BJ (cell line): ENCODE measurements at regions not wholly inside any gene's neighbourhood (a gene's known extent, or its start where the extent isn't known, plus 50 kb on each side); places are given as distances from the start of the nearest gene placed in this dataset.

Experiments used
- CTCF ChIA-PET: fragments of 350-600 bp; formaldehyde crosslinking; extraction: SDS; loops from one replicate; lab custom pipeline; 2021; ENCODE audit warnings: antibody characterized with exemption, inconsistent platforms; lab: Yijun Ruan, JAX
- POLR2A ChIA-PET: fragments of 300-600 bp; sonication (Branson Sonifier 250); formaldehyde crosslinking; extraction: SDS; loops from one replicate; lab custom pipeline; 2021; ENCODE audit warnings: antibody characterized with exemption; lab: Charles Lee
- DNase-seq: peaks from one replicate; pipeline ENCODE4 v3.0.0-alpha.2; 2011; ENCODE audit warnings: low read depth
- H3K27me3 ChIP-seq: 2 replicates; pipeline ENCODE4 v1.6.0; 2011; ENCODE audit warnings: low read length; ENCODE audit not compliant: control insufficient read depth, insufficient read depth
- H3K36me3 ChIP-seq: 2 replicates; pipeline ENCODE4 v1.5.1; 2011; ENCODE audit warnings: low read length; ENCODE audit not compliant: control insufficient read depth, insufficient read depth
- H3K4me3 ChIP-seq: 2 replicates; pipeline ENCODE4 v1.5.1; 2011; ENCODE audit warnings: low read depth, mild to moderate bottlenecking, control low read depth, low read length
- TF ChIP-seq, protein P1 (sequence below): IDR thresholded peaks from 2 replicates; pipeline ENCODE4 v1.5.1; 2011; ENCODE audit warnings: low read depth, mild to moderate bottlenecking, control low read depth, inconsistent platforms, low read length, moderate library complexity; ENCODE audit not compliant: insufficient read depth

DNA sequence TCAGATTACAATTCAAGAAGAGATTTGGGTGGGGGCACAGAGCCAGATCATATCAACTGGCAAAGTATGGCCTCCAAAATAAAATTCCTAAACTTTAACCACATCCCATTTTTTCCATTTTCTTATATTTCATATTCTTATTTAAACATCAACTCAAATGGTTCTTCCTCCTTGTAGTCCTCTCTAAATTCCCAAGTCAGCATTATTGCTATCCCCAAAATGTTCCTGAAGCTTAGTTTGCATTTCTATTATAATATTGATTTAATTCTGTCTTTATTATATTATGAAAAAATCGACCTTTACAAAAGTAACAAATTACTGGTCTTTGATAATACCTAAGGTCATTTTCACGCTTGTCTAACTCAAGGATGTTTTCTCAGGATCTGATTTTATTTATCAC lies 67.5 kb downstream of the NPY1R start:
- Histone ChIP-seq H3K27me3 (no peaks in the 10 kb centered on the region), H3K4me3 (no peak overlapping the region), H3K36me3 (no peaks in the 10 kb centered on the region)
- DNase-seq, result no peak
- POLR2A ChIA-PET, result no interaction called here
- TF ChIP-seq, protein P1, sequence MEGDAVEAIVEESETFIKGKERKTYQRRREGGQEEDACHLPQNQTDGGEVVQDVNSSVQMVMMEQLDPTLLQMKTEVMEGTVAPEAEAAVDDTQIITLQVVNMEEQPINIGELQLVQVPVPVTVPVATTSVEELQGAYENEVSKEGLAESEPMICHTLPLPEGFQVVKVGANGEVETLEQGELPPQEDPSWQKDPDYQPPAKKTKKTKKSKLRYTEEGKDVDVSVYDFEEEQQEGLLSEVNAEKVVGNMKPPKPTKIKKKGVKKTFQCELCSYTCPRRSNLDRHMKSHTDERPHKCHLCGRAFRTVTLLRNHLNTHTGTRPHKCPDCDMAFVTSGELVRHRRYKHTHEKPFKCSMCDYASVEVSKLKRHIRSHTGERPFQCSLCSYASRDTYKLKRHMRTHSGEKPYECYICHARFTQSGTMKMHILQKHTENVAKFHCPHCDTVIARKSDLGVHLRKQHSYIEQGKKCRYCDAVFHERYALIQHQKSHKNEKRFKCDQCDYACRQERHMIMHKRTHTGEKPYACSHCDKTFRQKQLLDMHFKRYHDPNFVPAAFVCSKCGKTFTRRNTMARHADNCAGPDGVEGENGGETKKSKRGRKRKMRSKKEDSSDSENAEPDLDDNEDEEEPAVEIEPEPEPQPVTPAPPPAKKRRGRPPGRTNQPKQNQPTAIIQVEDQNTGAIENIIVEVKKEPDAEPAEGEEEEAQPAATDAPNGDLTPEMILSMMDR, result no peak
- CTCF ChIA-PET, result no interaction called here

DNA sequence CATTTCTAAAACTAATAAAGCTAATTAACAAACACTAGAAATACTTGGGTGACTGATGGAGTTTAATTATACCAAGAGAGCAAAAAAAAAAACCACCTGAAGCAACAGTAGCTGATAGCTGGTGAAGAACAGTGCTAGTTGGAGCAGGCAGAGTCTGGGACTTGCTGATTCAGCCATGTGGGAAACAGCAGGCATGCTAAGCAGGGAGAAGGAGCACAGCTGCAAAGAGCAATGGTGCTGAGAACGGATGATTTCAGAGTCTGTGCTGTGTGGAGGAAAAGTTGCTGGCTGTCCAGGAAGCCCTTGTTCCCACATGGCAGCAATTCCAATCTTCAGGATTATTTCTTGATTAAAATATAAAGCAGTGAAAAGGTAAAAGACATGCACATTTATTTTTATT lies 68.8 kb downstream of the NPY1R start:
- no peak overlapping the region for H3K4me3 ChIP-seq
- ChIA-PET POLR2A (no interaction called here), CTCF (interaction anchor here (1.3 kb wide), 1 partner anchor 12 kb away, joined by 3 read pairs; no protein-coding TSS in a partner anchor)
- TF ChIP-seq, protein P1, result no peak
- DNase-seq, result no peak
- no peaks in the 10 kb centered on the region for H3K36me3 ChIP-seq
- no peaks in the 10 kb centered on the region for H3K27me3 ChIP-seq

DNA sequence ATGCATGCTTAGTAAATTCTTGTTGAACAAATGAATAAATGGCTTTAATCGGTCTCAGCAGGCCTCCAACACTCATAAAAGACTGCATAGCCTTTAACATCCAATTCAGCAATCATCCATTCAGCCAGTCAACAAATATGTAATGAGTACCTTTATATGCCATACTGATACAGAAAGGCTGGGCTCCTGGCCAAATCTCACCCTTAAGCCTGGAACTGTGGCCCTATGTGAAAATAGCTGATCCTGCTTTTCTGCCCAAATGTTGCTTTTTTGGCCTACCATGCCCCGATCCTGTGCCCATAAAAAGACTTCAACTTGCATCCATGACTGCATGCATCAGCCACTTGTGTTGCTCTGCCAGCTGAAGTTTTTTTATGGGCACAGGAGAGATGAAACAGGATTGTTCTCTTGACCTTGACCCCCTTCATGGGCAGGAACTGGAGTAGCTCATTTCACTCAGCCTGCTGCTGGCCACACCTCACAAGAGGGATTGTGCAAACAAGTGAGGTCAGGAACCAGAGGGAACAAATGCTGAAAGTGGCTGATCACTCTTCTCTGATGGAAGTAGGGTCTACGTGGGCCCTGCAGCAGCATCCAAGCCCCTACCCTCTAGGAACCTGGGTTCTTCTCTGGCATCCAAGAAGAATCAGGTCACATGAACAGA lies 75.6 kb downstream of the NPY1R start:
- ChIA-PET CTCF (no interaction called here), POLR2A (no interaction called here)
- Histone ChIP-seq H3K36me3 (no peaks in the 10 kb centered on the region), H3K27me3 (no peaks in the 10 kb centered on the region), H3K4me3 (no peak overlapping the region)
- TF ChIP-seq, protein P1, result no peak
- no peak for DNase-seq

DNA sequence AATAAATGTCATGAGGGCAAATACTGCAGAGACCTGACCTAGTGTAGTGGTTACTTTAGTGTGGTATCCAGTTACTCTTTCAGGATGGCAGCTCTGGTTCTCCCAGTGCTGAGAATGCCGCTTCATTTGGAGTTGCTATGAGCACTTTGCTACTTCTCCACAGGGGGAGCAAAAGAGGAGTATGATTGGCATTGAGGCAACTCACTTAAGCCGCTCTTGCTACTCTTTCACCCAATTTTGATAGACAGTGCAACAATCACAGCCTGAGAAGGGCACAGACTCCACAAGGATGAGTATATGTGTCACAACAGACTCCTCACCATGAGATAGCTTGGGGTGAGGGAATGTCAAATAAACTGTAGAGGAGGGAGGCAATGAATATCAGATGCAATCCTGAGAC lies 81.2 kb downstream of the NPY1R start:
- Histone ChIP-seq H3K36me3 (no peaks in the 10 kb centered on the region), H3K4me3 (no peak overlapping the region), H3K27me3 (no peaks in the 10 kb centered on the region)
- no peak for DNase-seq
- CTCF ChIA-PET, result interaction anchor here (1.0 kb wide), 1 partner anchor 12 kb away, joined by 3 read pairs; no protein-coding TSS in a partner anchor
- TF ChIP-seq, protein P1, result no peak
- POLR2A ChIA-PET, result no interaction called here

DNA sequence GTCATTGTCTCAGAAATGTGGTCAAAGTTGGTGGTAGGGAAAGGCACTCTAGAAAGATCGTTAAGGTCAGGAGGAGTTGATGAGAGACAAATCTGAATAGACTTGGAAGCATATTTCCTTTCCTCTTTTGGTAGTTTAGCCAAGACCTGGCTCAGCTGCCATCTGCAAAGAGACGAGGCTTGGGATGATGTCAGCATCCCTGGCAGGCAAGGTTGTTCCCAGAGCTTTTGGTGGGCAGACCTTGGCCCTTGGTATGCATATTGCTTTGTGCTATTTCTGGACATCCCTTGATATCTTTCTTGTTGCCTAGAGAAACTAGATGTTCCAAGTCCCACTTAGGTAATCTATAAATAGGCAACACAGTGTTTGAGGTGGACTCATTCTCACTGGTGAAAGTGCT lies 82.4 kb upstream of the NAF1 start:
- no peaks in the 10 kb centered on the region for H3K27me3 ChIP-seq
- TF ChIP-seq, protein P1, result no peak
- DNase-seq, result no peak
- H3K4me3 ChIP-seq, result no peak overlapping the region
- POLR2A ChIA-PET, result no interaction called here
- no peaks in the 10 kb centered on the region for H3K36me3 ChIP-seq
- CTCF ChIA-PET, result no interaction called here
